Hematopoietic multipotent progenitor cell treated with erythropoietin and hydrocortisone succinate and interleukin-3 and kit ligand, for 8 days (in vitro differentiated cells): ENCODE measurements at regions not wholly inside any gene's neighbourhood (a gene's known extent, or its start where the extent isn't known, plus 50 kb on each side); places are given as distances from the start of the nearest gene placed in this dataset.
"Not testable (repeated sequence)": the region's sequence is repeated elsewhere in the genome, so short reads cannot be mapped to it uniquely, and the experiment has no call there.

ENCODE experiments used
- DNase-seq: peaks from one replicate; pipeline ENCODE4 v3.0.0-alpha.2; 2015

DNA sequence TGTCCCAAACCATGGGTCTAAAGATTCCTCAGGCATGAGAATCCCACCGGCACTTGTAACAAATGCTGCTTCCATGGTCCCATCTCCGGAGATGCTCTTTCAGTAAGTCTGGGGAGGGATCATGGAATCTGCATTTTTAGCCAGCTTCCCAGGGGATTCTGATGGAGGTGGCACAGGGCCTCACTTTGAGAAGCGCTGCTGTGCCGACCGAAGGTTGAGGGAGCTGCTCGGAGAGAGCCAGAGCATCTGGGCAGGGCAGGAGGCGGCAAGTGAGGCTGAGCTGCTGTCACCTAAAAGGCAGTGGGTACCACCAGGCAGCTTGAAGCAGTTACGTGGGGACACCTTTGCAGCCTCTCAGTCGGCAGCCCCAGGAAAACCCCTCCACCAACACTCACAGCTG, 100.2 kb upstream of the CDYL start:
- no peak for DNase-seq

- DNase-seq, result no peak
Measured at GRCh38 chr6:4675121-4675520, 101.1 kb upstream of the CDYL start.

DNA sequence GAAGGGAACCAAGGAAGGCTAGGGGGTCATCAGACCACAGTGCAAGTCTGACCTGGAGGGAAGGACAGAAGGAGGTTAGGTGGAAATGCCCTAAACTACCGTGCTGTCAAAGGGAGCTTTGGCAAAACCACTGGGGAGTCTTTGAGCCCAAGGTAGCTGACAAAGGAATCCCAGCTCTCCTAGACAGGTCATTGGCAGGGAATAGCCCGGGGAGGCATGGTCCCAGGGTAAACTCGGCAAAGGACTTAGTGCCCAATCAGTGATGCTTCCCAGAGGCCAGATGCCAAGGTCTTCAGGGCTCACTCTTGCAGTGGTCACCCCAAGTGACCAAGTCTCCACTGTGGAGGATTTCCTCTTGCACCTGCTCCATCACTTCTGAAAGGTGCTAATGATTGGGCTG, 102.3 kb upstream of the CDYL start:
- no peak for DNase-seq

DNA sequence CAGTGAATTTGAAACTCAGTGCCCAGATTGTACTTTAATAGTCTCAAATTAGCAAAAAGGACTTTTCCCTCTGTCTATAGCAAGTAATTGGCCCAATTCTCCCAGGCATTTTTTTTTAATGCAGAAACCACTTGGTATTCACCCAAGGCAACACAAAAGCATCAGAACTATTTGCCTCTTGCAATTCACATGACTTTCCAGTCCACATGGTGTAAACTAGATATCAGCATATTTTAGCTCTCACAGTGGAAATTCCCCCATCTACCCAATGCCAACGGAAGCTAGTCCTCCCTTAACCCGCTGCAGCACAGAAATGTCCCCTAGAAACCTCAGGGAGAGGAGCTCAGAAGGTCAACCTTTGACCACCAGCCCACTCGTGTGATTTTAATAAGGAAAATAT, 103.4 kb upstream of the CDYL start:
- no peak for DNase-seq

- DNase-seq, result no peak
Measured at GRCh38 chr6:4671587-4672115, 104.6 kb upstream of the CDYL start.

DNA sequence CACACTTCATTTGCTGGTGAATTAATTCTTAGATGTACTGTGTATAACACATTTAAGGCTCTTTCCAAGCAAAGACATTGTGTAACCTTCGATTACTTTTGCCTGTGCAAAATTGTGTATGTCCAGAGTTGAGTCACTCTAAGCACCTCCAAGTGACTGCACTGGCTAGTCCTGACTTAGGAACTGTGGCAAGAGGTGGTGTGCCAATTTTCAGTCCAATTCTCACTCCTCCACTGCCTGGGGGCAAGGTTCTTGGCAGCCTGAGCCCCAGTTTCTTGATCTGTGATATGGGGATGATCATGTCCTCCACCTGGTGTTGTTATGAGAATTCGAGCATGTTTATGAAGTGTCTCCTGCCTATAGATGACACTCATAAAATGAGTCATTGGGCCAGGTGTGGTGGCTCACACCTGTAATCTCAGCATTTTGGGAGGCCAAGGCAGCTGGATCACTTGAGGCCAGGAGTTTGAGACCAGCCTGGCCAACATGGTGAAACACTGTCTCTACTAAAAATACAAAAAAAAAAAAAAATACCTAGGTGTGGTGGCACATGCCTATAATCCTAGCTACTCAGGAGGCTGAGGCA, 105.3 kb upstream of the CDYL start:
- DNase-seq, result no peak

DNA sequence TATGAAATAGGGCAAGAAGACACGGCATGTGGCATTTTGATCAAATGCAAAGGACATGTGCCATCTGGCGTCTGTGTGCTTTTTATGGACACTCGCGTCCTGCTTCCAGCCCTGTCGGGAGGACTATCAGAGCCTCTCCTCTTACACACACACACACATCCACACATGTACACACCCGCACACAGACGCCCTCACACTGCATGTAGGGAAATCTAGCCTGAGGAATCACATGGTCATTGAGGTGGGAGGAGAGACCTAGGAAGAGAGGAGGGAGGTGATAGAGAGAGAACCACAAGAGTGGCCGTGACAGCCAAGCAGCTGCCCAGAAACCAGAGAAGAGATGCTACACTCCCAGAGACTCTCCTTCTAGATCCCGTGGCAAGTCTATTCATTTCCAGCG, 105.9 kb upstream of the CDYL start:
- no peak for DNase-seq

DNA sequence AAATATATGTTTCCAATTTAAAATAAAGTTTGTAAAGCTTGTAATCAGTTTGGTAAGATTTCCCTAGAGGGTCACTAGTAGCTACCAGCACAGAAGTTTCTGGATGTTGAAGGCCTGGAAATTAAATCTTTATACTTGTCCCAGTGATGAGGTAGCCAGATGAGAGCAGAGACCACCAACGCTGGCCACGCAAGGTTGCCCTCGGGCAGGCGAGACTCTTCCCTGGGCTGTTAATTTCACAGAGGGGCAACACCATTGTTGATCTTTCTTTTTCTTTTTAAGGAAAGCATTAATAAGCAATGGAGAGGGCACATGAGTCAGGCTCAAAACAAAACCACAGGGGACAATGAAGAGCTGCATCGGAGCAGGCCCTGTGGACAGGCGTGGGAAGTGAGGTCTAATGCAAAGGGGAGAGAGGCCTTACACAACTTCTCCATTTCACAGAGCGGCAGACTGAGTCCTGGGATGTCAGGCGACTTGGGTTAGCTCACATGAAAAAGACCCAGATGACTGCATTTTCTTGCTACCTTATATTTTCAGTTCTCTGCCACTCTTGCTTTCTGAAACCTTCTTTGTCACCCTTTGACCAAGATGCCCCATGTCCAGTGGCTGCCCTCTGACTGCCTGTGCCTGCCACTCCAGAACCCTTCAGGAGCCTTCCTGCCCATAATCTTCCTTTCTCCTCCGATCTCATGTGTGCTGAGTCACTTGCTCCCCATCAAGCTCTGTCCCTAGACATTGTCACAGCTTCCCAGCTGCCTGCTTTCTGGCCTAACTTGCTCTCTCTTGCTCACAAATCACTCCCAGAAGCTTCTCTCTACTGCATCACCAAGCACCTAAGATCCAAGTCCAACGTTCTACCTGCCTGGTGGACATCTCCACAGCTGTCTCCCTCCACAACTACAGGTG, 107.7 kb upstream of the CDYL start:
- DNase-seq, result no peak

- no peak for DNase-seq
Measured at GRCh38 chr6:4667591-4667990, 108.6 kb upstream of the CDYL start.

GRCh38 chr6:4666886-4667513, 109.2 kb upstream of the CDYL start:
- DNase-seq, result no peak

DNA sequence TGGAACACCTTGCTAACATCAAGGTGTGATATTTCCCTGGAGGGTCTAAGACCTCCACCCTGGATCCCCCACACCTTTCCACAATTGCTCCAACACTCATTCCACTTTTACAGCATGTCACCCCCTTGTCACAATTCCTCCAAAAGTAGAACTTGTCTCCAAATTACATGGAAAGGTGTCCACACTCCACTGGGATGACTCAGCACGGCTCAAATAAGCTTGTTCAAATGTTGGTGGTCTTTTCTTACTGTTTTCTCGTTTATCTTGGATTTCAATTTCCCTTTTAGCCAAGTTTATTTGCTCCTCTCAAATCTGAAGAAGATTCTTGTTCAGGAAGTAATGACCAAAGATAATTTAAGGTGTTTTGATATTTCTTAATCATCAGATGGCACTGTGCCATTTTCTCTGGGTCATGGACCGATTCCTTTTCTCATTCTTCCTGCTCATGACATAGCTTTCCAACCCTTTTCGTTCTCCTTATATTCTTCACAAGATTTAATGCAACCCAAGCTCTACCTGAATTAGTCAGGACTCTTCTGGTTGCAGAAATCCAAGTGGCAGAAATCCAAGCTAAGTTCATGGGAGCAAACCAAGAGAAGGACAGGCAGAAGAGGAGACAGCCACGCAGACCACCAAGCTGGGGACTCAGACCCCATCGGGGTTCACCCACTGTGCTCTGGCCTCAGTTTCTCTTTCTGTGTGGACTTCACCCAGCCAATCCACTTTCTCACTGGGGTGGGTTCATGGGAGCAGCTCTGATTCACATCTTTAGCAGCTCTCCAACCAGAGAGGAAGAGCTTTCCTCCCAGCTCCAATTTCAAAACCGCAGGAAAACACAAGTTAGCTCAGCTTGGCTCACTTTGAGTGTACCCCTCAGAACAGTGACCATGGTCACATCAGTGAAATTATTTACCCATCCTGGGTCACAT, 110.5 kb upstream of the CDYL start:
- no peak for DNase-seq

GRCh38 chr6:4664911-4665310, 111.3 kb upstream of the CDYL start:
- DNase-seq, result no peak

- DNase-seq, result no peak
Measured at GRCh38 chr6:4664117-4664626, 112.0 kb upstream of the CDYL start.

DNA sequence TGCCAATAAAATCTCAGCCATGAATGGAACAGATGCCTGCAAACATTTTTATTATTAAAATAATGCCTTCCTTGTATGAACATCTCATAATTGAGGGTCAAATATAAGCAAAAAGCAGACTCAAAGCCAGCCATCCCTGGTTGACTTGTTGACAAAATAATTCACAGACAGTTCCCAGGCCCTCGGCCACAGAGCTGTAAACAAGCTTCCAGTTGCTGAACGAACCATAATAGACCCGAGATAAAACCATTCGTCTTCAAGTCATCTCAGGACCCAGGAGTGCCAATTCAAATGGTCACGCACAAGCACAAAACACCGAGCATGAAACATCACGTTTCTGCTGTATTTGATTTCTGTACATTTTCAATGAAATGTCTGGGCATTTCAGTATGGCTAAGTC, 113.3 kb upstream of the CDYL start:
- DNase-seq, result no peak

DNA sequence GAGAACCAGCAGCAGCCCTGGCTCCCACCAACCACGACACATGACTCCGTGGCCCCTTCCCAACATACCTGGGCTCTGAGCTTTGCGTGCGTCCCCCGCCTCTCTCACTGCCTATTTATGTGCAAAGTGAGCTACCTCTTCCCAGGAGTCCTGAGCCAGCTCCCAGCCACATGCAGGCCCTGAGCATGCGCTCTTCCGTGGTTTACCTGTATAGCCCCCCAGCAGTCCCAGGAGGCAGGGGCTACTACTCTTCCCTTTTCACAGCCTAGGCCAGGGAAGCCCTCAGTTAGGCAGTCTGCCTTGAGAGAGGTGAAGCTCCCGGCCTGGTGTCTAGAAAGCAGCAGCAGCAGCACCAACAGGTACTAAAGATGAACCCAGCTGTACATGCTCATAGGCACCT, 114.8 kb upstream of the CDYL start:
- no peak for DNase-seq

DNA sequence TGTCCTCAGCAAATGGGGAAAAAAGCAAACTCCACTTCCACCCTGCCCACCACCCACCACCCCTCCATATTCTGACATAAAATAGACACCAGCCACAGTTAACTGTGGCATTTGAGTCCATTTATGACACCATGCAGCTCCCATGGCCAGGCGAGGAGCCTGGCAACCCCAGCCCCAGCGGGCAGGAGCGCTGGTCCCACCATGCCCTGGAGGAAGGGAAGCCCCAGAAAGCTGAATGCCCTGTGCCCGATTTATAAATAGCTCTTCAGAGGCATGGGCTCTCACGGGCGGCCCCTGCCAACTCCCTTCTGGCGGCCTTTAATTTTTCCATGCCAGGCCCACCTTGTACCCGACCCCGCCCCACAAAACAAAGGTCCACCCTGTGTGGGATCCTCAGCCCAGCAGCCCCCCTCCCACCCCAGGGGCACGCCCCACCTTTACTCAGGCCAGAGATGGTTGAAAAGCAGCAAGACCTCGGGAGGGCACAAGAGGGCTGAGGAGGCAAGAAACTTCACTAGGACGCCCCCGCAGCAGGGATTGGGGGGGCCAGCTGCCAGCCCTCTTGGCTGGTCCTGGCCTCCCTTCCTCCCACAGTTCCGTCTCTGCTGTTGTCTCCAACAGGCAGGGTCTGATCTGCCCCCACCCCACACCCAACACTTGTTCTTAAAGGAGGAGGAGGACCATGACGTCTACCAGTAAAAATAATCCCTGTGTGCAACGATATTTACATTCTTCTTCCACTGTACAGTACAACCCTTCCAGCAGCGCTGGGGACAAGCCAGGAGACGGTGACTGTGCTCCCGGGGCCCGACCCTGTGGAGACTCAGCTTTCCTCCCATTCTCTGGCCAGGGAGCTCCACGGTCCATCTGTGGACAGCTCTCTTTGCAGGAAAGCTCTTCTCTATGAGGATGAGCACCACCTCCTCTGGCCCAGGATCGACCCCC, 115.6 kb upstream of the CDYL start:
- no peak for DNase-seq

- not testable (repeated sequence) for DNase-seq
Measured at GRCh38 chr6:4659719-4660118, 116.5 kb upstream of the CDYL start.

DNA sequence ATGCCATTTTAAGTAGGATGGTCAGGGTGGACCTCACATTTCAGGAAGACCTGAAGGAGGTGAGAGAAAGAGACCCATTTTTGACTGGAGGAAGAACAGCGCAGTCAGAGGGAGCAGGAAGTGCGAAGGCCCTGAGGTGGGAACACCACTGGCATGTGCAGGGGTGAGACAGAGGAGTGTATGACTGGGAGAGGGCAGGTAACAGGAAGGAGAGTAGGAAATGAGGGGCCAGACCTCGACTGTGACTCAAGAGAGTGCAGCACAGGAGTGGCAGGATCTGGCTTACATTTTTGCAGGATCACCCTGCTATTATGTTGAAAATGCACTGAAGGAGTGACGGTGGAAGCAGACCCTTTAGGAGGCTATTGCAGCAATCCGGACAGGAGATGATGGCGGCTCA, 117.7 kb upstream of the CDYL start:
- DNase-seq, result no peak

GRCh38 chr6:4656106-4656505, 120.1 kb upstream of the CDYL start:
- no peak for DNase-seq

DNA sequence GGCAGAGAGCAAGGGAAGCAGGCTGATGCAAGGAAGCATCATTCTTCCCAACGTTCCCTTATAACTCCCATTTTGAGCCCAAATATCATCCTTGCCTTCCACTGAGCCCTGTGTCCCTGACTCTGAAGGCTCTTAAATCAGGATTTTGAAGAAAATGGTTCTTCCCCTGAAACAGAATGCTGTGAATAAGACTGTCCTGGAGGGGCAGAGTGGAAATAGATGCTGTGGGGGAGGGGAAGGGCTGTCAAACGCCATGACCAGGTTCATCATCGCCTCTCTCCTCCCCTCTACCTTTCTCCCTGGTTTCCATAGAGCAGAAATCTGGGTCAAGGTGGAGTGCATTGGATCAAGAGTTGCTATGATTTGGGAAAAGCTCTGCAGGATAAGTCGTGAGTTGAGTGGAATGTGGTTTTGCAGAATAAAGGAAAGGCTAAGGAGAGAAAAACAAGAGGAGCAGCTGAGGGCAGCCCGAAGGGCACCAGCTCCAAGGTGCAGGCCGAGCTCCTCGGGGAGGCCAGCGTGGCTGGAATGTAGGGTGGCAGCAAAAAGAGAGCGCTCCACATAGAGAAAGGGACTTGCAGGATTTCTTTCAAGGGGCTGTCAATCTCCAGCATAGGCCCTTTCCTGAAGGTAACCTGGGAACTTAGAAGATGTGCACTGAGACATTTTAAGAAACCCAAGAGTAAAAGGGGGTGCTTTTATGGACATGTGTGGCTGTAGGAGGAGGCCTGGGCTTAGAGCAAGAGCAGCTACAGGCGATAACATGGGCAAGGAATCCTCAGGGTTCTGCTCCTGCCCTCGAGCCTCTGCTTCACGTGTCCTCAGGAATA, 120.8 kb upstream of the CDYL start:
- DNase-seq, result no peak
